WTC11 (cell line): ENCODE measurements at regions not wholly inside any gene's neighbourhood (a gene's known extent, or its start where the extent isn't known, plus 50 kb on each side); places are given as distances from the start of the nearest gene placed in this dataset.

Experiments
- ATAC-seq: fragments of 200-7000 bp; cut with Tn5 transposase; 2 replicates; pipeline ENCODE4 v1.10.0; 2021; ENCODE audit warnings: mild to moderate bottlenecking, moderate library complexity
- CTCF ChIA-PET: fragments of 300-600 bp; sonication (Branson Sonifier 250); formaldehyde crosslinking; loops from one replicate; lab custom pipeline; 2021; ENCODE audit warnings: antibody characterized with exemption; lab: Charles Lee
- POLR2A ChIA-PET: fragments of 350-600 bp; sonication (Branson Sonifier 250); formaldehyde crosslinking; loops from one replicate; lab custom pipeline; 2021; ENCODE audit warnings: antibody characterized with exemption; lab: Charles Lee
- DNase-seq: peaks from one replicate; pipeline ENCODE4 v3.0.0; 2021; ENCODE audit warnings: low spot score
- H3K27ac Mint-ChIP-seq: 2 replicates; pipeline ENCODE4 v1.8.0; 2021; ENCODE audit warnings: mixed read lengths
- H3K27me3 Mint-ChIP-seq: 2 replicates; pipeline ENCODE4 v1.8.0; 2021; ENCODE audit warnings: low read depth, mild to moderate bottlenecking, moderate library complexity, mixed read lengths
- H3K36me3 Mint-ChIP-seq: 2 replicates; pipeline ENCODE4 v1.8.0; 2021; ENCODE audit warnings: mixed read lengths
- H3K4me1 Mint-ChIP-seq: 2 replicates; pipeline ENCODE4 v1.8.0; 2022; ENCODE audit warnings: mixed read lengths
- H3K4me3 Mint-ChIP-seq: 2 replicates; pipeline ENCODE4 v1.8.0; 2021; ENCODE audit warnings: mild to moderate bottlenecking, moderate library complexity, mixed read lengths
- H3K9me3 Mint-ChIP-seq: 2 replicates; pipeline ENCODE4 v1.8.0; 2021; ENCODE audit warnings: mixed read lengths
- ATF2 ChIP-seq: sonication (generic); formaldehyde crosslinking; IDR thresholded peaks from 2 replicates; pipeline ENCODE4 v1.8.1; 2022; ENCODE audit warnings: low read depth, missing genetic modification reagents, borderline replicate concordance
- CREM ChIP-seq: sonication (generic); formaldehyde crosslinking; IDR thresholded peaks from 2 replicates; pipeline ENCODE4 v1.8.1; 2022; ENCODE audit warnings: mild to moderate bottlenecking, missing genetic modification reagents, moderate library complexity
- EMX1 ChIP-seq: fragments of 250-450 bp; sonication (Bioruptor Pico); IDR thresholded peaks from 2 replicates; pipeline ENCODE4 v1.8.0; 2021; ENCODE audit warnings: mild to moderate bottlenecking
- FOXK1 ChIP-seq: sonication (generic); formaldehyde crosslinking; IDR thresholded peaks from 2 replicates; pipeline ENCODE4 v1.8.0; 2022; ENCODE audit warnings: mild to moderate bottlenecking, moderate library complexity, missing genetic modification reagents
- GTF2I ChIP-seq: fragments of 250-450 bp; sonication (Bioruptor Pico); conservative IDR thresholded peaks from 2 replicates; pipeline ENCODE4 v1.4.0; 2021; ENCODE audit warnings: mild to moderate bottlenecking
- IRF2 ChIP-seq: sonication (generic); formaldehyde crosslinking; IDR thresholded peaks from 2 replicates; pipeline ENCODE4 v1.8.0; 2022; ENCODE audit warnings: low read depth, missing genetic modification reagents, borderline replicate concordance
- KAT7 ChIP-seq: sonication (generic); formaldehyde crosslinking; IDR thresholded peaks from 2 replicates; pipeline ENCODE4 v1.8.1; 2023; ENCODE audit warnings: missing genetic modification reagents, mild to moderate bottlenecking, borderline replicate concordance
- SMAD3 ChIP-seq: sonication (generic); formaldehyde crosslinking; IDR thresholded peaks from 2 replicates; pipeline ENCODE4 v1.8.0; 2022; ENCODE audit warnings: missing genetic modification reagents, mild to moderate bottlenecking, borderline replicate concordance
- ZBTB21 ChIP-seq: sonication (generic); formaldehyde crosslinking; IDR thresholded peaks from 2 replicates; pipeline ENCODE4 v1.8.1; 2023; ENCODE audit warnings: mild to moderate bottlenecking, missing genetic modification reagents, borderline replicate concordance
- ZNF219 ChIP-seq: sonication (generic); formaldehyde crosslinking; IDR thresholded peaks from 2 replicates; pipeline ENCODE4 v1.8.0; 2023; ENCODE audit warnings: missing genetic modification reagents, mild to moderate bottlenecking, borderline replicate concordance
- ZNF317 ChIP-seq: sonication (generic); formaldehyde crosslinking; IDR thresholded peaks from 2 replicates; pipeline ENCODE4 v1.8.1; 2023; ENCODE audit warnings: low read depth, mild to moderate bottlenecking, moderate library complexity, missing genetic modification reagents, borderline replicate concordance
- ZNF396 ChIP-seq: fragments of 250-450 bp; sonication (Bioruptor Pico); IDR thresholded peaks from 2 replicates; pipeline ENCODE4 v1.8.0; 2021; ENCODE audit warnings: mild to moderate bottlenecking, moderate library complexity, borderline replicate concordance
- TF ChIP-seq, protein P1 (sequence below): sonication (generic); formaldehyde crosslinking; IDR thresholded peaks from 2 replicates; pipeline ENCODE4 v1.8.1; 2023; ENCODE audit warnings: mild to moderate bottlenecking, moderate library complexity, missing genetic modification reagents
- TF ChIP-seq, protein P2 (sequence below): sonication (generic); formaldehyde crosslinking; IDR thresholded peaks from 2 replicates; pipeline ENCODE4 v1.8.1; 2023; ENCODE audit warnings: mild to moderate bottlenecking, missing genetic modification reagents
- TF ChIP-seq, protein P3 (sequence below): sonication (generic); formaldehyde crosslinking; IDR thresholded peaks from 2 replicates; pipeline ENCODE4 v1.8.0; 2022; ENCODE audit warnings: mild to moderate bottlenecking, missing genetic modification reagents

DNA sequence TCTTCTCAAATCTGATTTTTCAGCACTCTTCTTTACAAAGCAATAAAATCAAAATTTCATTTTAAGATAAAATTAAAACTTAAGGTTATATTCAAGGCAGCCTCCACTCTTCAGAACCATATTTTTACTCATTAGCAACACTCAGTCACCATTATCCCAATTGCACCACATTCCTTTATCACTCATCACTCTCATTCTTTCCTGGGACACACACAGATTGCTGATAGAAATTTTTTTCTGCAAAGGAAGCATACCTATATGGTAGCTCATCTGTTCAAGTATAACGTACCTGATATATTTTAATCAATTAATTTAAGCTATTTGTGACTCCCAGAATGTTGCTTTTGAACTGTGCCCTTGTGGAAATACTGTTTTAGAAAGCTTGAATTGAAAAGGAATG, 1559.3 kb upstream of the ZEB2 start:
- POLR2A ChIA-PET = no interaction called here
- DNase-seq (no peak), ATAC-seq (no peak)
- Mint-ChIP-seq H3K9me3 (peaks cover 15% of the 10 kb centered on the region), H3K27me3 (no peaks in the 10 kb centered on the region), H3K27ac (no peak overlapping the region), H3K4me3 (no peak overlapping the region), H3K36me3 (peaks cover 2% of the 10 kb centered on the region; the same call in 1 of the 2 replicates), H3K4me1 (no peaks in the 10 kb centered on the region)
- CTCF ChIA-PET = no interaction called here
- TF ChIP-seq CREM (CRISPR knock-in tag) = no peak
- no peak for TF ChIP-seq KAT7 (CRISPR knock-in tag)
- TF ChIP-seq, protein P1, sequence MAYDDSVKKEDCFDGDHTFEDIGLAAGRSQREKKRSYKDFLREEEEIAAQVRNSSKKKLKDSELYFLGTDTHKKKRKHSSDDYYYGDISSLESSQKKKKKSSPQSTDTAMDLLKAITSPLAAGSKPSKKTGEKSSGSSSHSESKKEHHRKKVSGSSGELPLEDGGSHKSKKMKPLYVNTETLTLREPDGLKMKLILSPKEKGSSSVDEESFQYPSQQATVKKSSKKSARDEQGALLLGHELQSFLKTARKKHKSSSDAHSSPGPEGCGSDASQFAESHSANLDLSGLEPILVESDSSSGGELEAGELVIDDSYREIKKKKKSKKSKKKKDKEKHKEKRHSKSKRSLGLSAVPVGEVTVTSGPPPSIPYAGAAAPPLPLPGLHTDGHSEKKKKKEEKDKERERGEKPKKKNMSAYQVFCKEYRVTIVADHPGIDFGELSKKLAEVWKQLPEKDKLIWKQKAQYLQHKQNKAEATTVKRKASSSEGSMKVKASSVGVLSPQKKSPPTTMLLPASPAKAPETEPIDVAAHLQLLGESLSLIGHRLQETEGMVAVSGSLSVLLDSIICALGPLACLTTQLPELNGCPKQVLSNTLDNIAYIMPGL (CRISPR knock-in tag) = no peak
- no peak for TF ChIP-seq ZNF219 (CRISPR knock-in tag)
- no peak for TF ChIP-seq SMAD3 (CRISPR knock-in tag)
- no peak for TF ChIP-seq ZBTB21
- TF ChIP-seq, protein P2, sequence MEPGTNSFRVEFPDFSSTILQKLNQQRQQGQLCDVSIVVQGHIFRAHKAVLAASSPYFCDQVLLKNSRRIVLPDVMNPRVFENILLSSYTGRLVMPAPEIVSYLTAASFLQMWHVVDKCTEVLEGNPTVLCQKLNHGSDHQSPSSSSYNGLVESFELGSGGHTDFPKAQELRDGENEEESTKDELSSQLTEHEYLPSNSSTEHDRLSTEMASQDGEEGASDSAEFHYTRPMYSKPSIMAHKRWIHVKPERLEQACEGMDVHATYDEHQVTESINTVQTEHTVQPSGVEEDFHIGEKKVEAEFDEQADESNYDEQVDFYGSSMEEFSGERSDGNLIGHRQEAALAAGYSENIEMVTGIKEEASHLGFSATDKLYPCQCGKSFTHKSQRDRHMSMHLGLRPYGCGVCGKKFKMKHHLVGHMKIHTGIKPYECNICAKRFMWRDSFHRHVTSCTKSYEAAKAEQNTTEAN (CRISPR knock-in tag) = no peak
- no peak for TF ChIP-seq EMX1 (CRISPR knock-in tag)

- H3K27ac Mint-ChIP-seq = no peak overlapping the region
- TF ChIP-seq GTF2I (CRISPR knock-in tag) (no peak), ZNF396 (CRISPR knock-in tag) (no peak)
- peaks cover 22% of the 10 kb centered on the region for H3K9me3 Mint-ChIP-seq
- CTCF ChIA-PET = no interaction called here
- no peaks in the 10 kb centered on the region; the same call in 1 of the 2 replicates for H3K27me3 Mint-ChIP-seq
- POLR2A ChIA-PET = no interaction called here
- no peaks in the 10 kb centered on the region for H3K4me1 Mint-ChIP-seq
- no peak for ATAC-seq
- DNase-seq = no peak
- H3K36me3 Mint-ChIP-seq = peaks cover 2% of the 10 kb centered on the region; the same call in 1 of the 2 replicates
- H3K4me3 Mint-ChIP-seq = no peak overlapping the region
These were observed 1557.2 kb upstream of the ZEB2 start for GRCh38 chr2:146077156-146077555.

- H3K27me3 Mint-ChIP-seq = no peaks in the 10 kb centered on the region; the same call in 1 of the 2 replicates
- TF ChIP-seq, protein P1 (CRISPR knock-in tag) = no peak
- TF ChIP-seq, protein P3, sequence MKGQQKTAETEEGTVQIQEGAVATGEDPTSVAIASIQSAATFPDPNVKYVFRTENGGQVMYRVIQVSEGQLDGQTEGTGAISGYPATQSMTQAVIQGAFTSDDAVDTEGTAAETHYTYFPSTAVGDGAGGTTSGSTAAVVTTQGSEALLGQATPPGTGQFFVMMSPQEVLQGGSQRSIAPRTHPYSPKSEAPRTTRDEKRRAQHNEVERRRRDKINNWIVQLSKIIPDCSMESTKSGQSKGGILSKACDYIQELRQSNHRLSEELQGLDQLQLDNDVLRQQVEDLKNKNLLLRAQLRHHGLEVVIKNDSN = no peak
- TF ChIP-seq ATF2 (CRISPR knock-in tag) (no peak), ZBTB21 (no peak), FOXK1 (CRISPR knock-in tag) (no peak), IRF2 (no peak), ZNF317 (no peak)
These were observed 1548.1 kb upstream of the ZEB2 start for GRCh38 chr2:146068051-146068450.

More at GRCh38 chr2:146068051-146068450, 1548.1 kb upstream of the ZEB2 start:
- POLR2A ChIA-PET = no interaction called here
- DNase-seq (no peak), ATAC-seq (no peak)
- Mint-ChIP-seq H3K4me3 (no peak overlapping the region), H3K27ac (no peak overlapping the region), H3K9me3 (peaks cover 45% of the 10 kb centered on the region), H3K4me1 (no peaks in the 10 kb centered on the region; the same call in 1 of the 2 replicates), H3K36me3 (peaks cover 29% of the 10 kb centered on the region)
- CTCF ChIA-PET = no interaction called here
